Hematopoietic multipotent progenitor cell (in vitro differentiated cells): ENCODE measurements at regions not wholly inside any gene's neighbourhood (a gene's known extent, or its start where the extent isn't known, plus 50 kb on each side); places are given as distances from the start of the nearest gene placed in this dataset.

ENCODE experiments used
- DNase-seq, 3 donors: peaks; one replicate each; pipeline ENCODE4 v3.0.0-alpha.2; 2011 to 2015; ENCODE audit warnings: low read depth in 2 of 3, low spot score in 2 of 3

DNA sequence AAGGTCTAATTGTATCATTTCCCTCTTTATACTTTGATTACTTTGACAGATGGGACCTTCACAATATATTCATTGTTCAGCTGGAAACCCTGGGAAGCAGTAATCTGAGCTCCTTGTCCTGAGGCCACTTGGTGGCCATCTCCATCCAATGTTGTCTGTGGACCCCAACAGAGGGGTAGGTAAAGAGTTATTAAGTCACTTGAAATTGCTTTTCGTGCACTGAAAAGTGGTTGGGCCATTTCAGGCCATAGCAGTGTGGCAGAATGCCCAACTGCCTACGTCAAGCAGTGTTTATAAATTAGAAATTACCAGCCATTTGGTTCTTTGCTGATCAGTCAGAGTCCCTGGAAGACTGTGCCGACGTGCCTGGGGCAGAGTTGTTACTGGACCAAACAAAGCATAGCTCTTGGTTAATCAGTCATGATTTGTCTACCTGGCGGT is 308.3 kb upstream of the USP25 start:
- no peak for DNase-seq

DNA sequence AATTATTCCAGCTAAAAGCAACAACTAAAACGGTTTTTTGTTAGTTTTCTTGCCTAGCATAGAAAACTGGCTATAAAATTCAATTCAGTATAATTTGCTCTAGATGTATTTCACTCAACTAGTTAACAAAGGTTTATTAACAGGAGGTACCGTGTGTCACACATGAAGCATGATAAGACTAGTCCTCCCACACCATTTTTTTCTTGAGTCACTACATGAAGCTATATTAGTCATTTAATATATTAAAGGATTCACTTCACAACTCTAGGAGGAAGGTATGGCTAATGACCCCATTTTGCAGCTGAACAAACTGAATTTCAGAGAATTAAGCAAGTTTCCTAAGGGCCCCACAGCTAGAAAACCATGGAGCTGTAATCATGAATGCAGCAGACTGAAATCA is 307.8 kb upstream of the USP25 start:
- DNase-seq = no peak

DNA sequence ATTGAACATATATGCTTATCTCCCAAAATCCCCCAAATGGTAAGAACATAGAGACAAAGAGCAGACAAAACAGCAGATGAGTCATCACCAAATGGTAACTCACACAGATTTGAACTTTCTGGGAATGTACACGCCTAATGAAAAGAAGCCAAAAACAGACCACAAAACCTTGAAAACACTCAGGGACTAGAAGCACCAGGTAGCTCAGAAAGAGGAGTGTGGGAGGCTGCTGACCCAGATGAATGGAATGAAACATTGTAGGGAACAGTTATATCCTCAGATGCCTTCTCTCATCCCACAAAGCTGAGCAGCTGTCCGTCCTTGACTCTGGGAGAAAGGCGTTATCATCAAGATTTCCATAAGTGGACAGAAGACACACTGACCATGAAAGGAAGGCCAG is 307.0 kb upstream of the USP25 start:
- no peak for DNase-seq

DNA sequence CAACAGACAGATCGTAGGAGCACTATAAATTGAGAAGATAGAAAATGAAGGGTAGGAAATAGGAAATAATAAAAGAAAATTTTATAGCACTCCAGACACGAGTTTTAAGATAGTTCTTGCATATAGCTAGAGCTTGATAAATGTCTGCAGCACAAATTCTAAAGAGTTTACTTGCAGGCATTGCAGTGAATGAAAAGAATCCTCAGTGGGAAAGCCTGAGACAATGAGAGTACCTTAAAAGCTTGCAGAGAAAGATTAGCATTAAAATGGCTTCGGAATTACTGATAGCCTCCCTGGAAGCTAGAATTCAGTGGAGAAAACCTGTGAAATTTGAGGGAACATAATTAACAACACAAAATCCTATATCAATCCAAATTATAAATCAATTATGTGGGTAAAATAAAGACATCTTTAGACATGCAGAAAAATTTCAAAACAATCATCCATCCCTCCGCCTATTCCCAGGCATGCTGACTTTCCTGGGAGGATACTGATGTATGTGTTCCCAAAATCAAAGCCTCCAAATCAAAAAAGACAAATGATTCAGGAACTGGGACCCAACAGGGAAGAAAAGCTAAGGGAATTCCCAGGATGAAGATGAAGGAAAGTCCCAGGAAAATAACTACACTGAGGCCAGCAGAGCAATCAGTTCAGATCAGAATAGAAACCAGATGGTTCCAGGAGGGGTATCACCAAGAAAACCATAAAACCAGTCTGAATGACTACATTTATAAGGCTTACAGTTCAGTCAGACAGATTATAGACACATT is 305.9 kb upstream of the USP25 start:
- no peak for DNase-seq

DNA sequence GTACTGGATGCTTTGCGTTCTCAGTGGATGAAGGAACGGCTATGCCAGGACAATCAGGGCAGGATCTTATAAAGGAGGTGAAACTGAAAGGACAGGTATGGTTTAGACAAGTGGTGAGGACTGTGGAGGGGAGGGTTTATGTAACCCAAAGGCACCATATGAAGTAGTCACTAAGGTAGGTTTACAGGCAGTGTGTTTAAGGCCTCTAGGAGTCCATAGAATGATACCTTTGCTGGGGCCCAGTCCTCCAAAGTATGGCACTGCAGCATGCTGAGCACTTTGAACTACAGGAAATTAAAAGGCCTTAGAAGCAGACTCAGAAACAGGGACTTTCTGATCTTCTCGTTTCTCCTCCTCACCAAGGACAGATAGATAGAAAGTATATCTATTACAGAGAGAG is 304.7 kb upstream of the USP25 start:
- no peak for DNase-seq

DNA sequence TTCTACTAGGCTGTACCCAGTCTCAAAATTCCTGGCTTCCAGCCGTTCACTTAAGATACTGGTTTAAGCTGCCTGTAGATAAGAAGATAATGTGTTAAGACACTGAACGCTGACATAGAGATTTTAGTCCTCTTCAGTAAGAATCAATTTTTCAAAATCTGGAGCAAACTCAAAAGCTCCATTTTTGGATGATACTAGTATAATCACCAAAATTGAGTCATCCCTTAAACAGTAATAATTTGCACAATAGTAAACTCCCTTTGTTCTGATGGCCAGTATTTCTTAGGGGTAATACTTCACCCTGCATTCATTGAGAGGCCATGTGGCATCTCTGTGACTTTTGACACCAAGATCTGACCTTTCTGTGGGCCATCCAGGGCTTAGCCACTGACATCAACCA is 299.8 kb upstream of the USP25 start:
- DNase-seq = no peak

DNA sequence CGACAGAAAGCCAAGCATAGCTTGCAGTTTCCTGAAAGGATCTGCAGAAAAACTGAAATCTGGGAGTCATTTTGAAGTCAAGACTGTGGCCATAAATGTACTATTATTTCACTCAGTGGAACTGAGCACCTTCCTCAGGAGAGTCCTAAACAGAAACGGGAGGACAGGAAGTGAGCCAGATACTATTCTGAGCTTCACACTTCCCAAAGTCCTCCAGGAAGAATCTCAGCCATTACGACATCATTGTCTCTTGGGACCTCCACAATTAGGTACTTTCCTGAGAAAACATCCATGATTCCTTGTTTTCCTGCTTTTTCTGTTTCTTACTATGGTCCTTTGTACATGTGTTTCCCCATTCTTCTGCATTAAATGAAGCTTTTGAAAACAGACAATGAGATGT is 299.2 kb upstream of the USP25 start:
- no peak for DNase-seq

DNA sequence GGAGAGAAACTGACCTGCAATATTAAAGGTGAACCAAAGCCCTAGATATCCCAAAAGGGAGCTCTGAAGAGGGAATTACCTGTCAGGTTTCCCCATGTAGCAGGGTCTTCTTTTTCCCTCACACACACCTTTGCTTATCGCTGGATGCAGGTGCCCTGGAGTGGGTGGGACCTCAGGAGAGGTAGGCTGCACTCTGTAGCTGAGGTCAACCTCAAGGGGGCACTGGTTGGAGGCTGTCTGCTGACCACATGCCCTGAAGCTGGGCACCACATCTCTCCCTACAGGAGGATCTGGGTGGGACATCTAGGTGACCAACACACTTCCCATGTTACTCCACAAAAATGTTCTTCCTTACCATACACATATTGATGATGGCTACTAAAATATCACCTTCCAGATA is 298.7 kb upstream of the USP25 start:
- DNase-seq = no peak

DNA sequence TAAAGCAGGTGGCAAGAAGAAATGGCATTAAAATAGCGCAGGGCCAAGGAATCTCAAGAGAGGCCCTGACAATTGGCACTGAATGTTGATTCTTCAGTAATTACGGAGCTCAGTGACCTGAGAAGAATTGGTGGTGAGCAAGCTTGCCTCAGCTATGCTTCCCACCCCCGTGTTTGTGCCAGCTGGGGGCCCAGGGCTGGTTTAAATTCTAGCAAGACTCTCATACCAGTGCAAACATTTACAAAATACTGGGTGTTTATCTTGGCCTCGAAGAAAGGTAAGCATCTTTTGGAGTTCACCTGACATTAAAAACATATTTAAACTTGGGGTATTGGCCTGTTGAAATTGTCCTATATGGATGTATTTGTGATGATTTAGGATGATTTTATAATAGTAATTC is 296.7 kb upstream of the USP25 start:
- DNase-seq = no peak

DNA sequence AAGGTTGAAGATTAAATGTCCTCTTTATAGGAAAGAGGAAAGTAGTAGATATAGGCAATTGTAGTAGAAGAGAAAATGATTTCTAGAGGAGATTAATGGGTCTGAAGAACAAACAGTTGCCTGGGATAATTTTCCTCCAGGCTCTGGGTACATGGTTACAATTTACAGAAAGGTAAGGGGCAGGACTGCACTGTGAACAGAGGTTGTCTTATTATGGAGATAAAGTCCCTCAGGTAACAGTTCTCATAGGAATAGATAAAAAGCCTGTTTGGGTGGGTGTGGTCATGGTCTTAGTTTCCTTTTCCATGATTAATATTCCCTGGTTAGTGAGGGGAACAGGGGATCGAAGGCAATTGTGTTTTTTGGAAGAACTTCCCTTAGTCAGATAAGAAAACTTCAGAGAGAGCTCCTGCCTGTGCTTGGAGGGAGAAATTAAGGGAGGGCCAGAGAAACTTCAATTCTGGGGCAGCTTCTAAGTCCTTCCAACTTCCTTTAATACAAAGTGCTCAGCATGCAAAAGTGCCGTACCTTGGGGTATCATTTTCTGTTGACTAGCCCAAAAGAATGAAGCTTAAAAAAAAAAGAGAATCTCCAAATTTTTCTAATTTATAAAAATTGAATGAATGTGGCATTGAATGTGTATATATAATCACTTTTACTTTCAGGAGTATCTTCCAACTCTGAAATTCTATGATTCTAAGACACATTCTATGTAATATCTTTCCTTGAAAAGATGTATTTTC is 295.4 kb upstream of the USP25 start:
- no peak for DNase-seq

DNA sequence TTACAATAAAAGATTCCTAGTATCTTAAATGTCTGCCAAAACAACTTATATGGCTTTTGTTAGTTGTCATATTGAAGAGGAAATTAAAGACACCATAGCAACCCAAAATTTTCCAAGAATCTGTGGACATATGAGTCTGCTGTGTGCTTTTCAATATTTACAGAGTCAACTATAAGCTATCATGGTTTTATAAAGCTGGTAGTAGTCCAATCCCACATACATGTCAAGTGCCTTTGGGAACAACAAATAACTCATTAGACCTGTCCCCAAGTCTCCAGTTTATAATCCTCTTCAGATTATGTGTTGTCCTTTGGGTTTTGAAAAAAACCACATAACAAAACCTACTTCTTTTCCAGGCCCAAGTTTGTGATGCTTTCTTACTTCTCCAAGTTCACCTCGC is 293.8 kb upstream of the USP25 start:
- no peak for DNase-seq

DNA sequence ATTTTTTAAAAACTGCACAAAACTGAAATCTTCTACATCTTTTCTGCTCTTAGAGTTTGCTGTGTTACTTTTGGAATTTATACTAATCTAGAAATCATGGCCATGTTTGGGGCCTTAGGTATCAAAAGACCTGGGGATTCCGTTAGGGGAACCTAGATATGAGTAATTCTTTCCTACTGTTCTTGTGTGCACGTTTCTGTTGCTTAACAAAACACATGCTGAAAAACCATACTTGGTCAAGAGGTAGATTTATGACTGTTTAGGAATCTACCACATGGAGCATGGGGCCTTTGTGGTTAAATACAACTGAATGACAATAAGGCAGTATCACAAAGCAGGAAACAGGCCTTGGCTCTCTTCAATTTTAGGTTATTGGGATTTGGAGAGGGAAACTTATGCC is 291.9 kb upstream of the USP25 start:
- DNase-seq = peak in 2 of 3 donors; percentile 83 to 95

DNA sequence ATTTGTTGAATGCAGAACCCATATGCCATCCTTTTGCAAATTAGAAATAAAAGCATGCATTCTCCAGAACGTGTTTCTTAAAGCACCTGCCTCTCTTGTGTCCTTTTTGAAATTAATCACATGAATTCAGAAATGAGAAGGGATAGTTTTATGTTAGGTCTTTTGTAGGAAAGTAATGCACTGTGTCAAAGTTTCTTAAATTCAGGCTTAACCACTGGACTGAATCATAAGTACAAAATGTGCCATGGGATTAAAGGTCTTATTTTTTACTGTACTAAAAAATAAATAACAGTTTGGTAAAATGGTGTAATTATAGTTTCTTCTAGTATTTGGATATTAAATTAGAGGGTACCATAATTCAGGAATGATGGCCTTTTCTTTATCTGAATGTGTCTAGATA is 290.1 kb upstream of the USP25 start:
- DNase-seq = no peak

DNA sequence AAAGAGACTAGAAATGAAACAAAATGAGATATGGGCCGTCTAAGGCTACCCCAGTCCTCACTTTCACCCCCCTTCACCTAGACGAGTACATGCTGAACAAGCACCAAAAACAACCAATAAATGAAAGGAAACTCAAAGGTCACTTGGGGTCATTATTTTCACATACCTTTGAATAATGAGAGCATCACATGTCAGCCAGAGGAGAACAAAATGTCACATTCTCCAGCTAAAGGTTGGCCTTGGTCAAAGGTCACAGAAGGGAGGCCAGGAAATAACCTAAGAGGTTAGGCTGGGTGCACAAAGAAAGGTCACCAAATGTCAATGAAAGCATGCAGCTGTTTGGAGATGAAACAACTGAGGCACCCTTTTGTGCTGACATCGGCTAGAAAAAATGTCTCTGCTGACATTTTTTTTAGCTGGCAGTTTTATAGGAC is 288.7 kb upstream of the USP25 start:
- peak in 1 of 3 donors; percentile 50 for DNase-seq

DNA sequence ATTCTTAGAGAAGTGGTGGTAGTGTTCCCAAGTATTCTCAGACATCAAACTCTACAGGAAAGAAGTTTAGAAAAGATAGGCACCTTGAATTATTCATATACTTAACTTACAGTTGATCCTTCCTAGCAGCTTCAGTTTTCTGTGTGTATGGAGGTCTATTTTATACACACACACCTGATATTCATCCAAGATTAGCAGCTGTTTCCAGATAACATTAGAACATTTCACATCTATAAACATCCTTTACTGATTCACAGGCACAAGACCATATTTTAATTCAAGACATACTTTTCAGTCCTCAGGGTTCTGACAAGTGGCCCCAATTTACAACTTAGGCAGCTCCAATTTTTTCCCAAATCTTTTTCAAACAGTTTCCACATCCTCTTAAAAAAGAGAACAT is 287.8 kb upstream of the USP25 start:
- peak in 1 of 3 donors; percentile 45 for DNase-seq

DNA sequence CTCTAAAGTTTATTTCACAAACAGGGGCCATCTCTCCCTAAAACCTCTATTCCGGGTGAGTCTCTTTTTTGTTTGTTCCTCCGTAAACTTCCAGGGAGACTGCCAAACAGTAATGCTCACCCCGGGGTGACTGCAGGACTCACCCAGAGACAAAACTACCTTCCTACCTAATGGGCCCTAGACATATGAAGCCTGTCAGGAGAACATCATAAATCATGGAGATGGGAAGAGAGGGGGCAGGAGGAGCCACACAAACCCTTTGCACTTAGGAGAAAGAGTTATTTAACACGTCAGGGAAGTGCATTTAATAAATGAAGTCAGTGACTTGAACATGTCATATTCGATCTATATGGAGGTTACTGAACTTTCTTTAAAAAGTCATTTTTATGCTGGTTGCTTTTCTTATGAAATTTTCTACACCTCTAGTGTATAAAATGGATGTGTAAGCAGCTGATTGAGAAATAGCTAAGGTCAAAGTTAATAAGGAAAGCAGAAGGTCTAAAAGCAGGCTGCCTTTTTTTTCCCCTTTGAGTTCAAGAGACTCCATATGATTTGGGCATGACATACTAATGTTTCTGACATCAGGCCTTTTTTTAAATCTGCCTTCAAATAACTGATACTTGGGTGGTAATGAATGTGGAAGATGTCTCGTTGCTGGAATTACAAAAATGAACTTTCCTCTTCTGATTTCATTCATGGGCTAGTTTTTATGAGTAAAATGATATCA is 286.9 kb upstream of the USP25 start:
- no peak for DNase-seq

DNA sequence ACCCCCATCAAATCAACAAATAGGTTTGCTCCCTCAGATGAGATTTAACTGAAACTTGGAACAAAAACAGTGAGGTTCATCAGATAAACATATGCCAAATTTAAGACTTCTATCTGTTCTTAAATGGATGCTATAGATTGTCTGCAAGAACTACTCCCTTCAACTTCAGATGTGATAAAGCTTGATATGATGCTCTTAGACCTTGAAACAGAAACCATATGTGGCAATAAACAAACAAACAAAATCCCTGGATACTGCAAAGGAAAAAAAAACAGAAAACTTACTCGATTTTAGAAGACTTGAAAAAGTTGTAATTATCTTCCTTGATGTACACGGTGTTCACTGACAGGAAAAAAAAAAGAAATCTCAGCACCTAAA is 286.1 kb upstream of the USP25 start:
- no peak for DNase-seq

DNA sequence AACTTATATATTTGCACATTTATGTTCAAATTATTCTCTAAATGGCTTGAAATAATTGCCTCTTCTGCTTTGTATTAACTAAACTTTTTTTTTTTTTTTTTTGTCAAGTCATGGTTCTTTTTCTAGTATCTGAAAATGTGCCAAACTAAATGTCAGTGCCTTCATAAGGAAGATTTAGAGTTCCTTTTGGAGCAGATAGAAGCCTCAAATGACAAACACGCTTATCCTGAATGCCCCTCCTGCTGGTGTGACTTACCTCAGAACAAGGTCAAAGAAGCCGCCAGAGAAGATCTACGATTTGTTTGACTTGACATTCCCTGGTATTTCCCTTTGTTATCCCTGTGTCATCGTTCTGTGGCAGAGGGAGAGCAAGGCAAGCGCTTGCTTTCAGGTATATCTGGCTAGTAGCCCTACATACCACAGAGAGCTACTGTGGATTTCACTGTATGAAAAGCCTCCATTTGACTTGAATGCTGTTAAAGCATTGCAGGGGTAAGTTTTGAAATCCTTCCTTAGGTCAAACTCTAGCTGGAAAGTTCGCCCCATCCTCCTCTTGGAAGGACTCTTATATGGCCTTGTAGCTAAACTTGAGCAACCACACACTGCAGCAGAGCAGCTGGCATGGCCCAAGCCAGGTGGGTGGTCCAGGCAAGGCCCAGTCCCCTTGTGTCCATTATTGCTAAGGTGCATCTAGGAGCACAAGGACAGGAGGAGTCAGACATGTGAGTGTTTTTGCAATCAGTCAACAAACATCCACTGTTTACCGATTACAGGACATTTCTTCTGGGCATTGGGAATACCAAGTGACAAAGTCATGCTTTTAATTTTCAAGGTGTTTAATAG is 285.4 kb upstream of the USP25 start:
- DNase-seq = peak in 1 of 3 donors; percentile 41

DNA sequence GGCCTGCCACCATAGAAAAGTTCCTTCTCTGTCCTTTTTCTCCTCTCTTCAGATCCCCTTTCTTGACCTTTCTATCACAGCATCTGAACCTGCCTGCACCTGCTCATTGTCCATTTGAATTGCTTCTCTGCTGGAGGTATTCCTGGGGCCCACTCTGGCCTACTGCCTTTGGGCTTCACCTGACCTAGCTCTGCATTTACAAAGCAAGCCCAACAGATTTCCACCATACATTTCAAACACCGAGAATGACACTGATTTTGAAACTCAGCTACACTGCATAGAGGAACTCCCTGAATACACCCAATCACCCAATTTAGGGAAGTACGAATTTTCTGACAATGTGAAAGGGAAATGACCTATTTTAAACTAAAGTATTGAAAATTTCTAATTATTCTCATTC is 284.5 kb upstream of the USP25 start:
- peak in 1 of 3 donors; percentile 65 for DNase-seq

DNA sequence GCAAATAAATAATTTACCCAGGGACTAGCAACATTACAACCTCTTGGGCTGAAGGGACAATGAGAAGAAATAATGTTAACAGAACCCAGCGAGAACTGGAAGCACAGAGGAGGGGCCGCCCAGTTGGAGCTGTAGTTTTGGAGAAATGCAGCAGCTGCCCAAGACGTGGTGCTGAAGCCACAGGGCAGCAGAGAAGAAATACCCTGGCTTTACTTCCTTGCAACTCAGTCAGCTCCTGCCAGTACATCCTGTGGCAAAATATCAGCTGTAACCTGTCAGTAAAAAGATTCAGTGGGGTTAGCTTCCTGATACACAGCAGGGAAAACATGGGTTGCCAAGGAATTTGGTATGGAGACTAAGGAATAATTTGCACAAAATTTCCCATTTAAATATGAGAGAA is 283.6 kb upstream of the USP25 start:
- peak in 1 of 3 donors; percentile 39 for DNase-seq

DNA sequence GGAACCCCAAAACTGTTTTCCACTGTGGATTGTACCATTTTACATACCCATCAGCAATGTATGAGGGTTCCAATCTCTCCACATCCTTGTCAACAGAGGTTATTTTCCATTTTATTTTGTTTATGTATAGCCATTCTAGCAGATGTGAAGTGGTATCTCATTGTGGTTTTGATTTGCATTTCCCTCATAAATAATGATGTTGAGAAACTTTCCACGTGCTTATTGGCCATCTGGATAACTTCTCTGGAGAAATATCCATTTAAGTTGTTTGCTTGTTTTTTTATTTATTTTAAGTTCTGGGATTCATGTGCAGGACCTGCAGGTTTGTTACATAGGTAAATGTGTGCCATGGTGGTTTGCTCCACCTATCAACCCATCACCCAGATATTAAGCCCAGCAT is 280.2 kb upstream of the USP25 start:
- no peak for DNase-seq
